Mucosa of gallbladder (tissue), 1 donor: ENCODE measurements at regions not wholly inside any gene's neighbourhood (a gene's known extent, or its start where the extent isn't known, plus 50 kb on each side); places are given as distances from the start of the nearest gene placed in this dataset.
"Not testable (repeated sequence)": the region's sequence is repeated elsewhere in the genome, so short reads cannot be mapped to it uniquely, and the experiment has no call there.

Experiments
- DNase-seq: peaks from one replicate; pipeline ENCODE4 v3.0.0-alpha.2; 2020; ENCODE audit warnings: low spot score
- donor health status: DM: no; HTN: no; CAD: no.

GRCh38 chr19:30943101-30943843 lies 406.0 kb downstream of the TSHZ3 start:
- DNase-seq = no peak

- no peak for DNase-seq
These were observed 406.6 kb downstream of the TSHZ3 start for GRCh38 chr19:30942636-30943035.

DNA sequence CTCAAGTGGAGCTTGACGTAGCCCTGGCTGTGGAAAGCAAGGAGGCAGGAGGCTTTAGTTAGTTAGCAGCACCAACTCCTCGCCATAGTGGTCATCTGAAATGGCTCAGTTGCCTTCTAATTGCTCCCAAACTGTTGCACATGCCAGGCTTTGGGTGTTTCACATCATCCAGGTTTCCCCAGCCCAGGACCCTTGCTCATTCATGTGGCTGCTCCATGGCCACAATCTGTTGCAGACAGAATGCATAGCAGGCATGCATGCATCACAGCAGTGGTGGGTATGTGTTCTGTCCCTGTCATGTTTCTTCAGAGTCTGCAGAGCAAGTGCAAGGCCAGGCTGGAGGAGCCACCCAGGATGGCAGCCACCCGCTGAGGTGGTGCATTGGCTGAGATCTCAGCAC lies 407.6 kb downstream of the TSHZ3 start:
- DNase-seq = no peak

- no peak for DNase-seq
These were observed 413.0 kb downstream of the TSHZ3 start for GRCh38 chr19:30936276-30936675.

DNA sequence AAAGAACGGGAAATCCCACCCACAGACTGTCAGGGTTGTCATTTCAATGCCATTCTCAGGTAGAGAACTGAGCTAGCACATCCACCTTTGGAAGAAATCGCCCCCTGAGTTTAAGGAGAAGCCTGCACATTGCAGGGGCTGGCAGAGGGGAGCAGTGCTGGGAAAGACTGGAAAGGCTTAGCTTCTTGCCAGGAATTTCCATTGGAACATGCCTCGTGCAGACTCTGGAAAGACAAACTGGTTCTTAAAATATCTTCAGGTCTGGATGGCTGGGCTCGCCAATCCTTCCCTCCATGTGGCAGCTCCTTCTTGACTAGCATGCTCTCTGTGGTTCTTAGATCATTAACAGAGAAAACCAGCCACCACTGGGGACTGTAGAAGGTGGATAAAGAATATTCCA lies 414.1 kb downstream of the TSHZ3 start:
- no peak for DNase-seq

- DNase-seq = not testable (repeated sequence)
These were observed 415.8 kb downstream of the TSHZ3 start for GRCh38 chr19:30933454-30933853.

DNA sequence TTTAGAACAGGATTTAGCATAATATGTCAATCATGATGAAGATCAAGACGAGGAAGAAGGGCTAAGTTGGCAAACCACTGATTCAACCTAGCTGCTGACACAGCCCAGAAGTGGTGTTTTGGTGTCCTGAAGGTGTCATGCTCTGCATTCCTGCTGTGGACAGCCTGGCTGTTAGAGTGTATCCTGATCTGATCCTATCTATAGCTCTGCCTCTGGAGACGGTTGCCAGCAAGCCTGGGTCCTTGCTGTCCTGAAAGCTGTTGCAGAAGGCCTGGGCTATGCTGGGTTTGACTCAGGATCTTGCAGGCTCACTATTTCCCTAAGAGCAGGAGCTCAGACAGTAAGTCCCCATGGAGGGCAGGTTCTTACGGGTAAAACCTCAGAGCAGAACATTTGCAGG lies 416.4 kb downstream of the TSHZ3 start:
- DNase-seq = no peak

GRCh38 chr19:30930941-30931706 lies 418.1 kb downstream of the TSHZ3 start:
- DNase-seq = no peak

- DNase-seq = no peak
These were observed 421.5 kb downstream of the TSHZ3 start for GRCh38 chr19:30927705-30928104.

- no peak for DNase-seq
These were observed 424.6 kb downstream of the TSHZ3 start for GRCh38 chr19:30924670-30925069.

- no peak for DNase-seq
These were observed 425.1 kb downstream of the TSHZ3 start for GRCh38 chr19:30924069-30924636.

- no peak for DNase-seq
These were observed 425.6 kb downstream of the TSHZ3 start for GRCh38 chr19:30923621-30924020.

DNA sequence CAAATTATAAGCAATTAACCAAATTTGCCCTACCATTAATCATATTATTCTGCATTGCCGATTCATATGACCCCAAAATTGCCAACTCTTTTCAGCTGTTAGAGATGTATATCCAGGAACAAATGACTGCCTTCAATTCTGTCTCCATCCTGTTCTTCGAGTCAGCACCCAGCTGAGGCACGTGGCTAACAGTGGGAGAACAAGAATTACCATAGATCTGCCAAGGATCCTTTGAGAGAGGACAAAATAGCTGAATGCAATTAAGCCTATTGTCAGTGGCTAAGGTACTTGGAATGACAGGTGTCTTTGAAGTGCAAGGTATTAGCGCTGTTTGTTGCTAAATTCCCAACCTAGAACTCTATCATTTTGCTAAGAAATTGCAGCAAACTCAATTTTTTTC lies 426.1 kb downstream of the TSHZ3 start:
- DNase-seq = no peak

- no peak for DNase-seq
These were observed 429.0 kb downstream of the TSHZ3 start for GRCh38 chr19:30920222-30920621.

GRCh38 chr19:30919737-30920136 lies 429.5 kb downstream of the TSHZ3 start:
- no peak for DNase-seq

GRCh38 chr19:30916238-30916637 lies 433.0 kb downstream of the TSHZ3 start:
- no peak for DNase-seq

DNA sequence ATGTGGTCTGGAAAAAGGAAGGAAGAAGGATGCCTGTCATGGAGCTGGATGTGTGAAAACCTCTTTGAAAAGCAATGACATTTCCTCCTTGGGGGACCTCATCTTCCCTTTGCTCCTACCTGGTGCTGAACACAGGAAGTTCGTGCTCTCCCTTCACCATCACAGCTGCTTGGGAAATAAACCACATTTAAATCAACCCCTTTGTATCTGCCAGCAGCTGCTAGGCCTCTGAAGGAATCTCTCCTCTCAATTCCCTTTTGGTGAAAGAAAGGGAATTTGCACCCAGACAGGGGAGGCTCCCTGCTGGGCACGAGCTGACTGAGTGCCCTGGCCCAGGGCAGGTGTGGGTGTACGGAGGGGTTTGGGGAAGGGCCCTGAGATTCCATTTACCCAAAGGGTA lies 437.7 kb downstream of the TSHZ3 start:
- DNase-seq = no peak

DNA sequence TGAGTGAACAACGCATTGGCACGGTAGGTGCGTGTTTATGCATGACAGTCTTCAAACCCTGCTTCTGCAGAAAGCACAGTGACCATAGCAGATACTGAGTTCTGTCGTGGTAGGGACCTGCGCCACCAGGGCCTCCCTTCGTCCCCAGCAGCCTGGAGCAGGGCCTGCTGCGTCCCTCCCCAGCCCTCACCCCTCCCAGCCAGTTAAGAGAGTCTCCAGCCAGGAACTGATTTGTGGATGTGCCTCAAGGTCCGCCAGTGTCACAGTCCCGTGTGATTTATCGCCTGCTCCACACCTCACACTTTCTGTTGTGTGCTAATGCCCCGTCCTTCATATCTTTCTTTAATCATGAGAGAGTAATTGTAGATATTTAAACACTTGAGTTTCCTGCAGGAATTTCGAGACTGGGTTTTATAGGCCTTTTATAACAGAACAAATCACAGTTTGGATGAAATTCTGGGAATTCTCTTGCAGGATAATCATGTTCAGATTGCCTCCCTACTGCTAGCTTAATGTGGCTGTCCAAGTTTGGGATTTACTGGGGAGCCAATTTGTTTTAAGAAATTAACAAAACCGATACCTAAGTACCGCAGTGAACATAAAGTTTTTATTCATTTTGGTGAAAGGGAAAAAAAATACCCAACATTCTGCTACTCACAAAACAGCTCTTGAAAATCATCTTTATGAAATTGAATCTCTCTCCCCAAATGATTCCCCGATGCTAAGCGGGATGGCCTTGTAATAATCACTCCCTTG lies 438.6 kb downstream of the TSHZ3 start:
- DNase-seq = no peak

- DNase-seq = no peak
These were observed 440.0 kb downstream of the TSHZ3 start for GRCh38 chr19:30909216-30909615.

DNA sequence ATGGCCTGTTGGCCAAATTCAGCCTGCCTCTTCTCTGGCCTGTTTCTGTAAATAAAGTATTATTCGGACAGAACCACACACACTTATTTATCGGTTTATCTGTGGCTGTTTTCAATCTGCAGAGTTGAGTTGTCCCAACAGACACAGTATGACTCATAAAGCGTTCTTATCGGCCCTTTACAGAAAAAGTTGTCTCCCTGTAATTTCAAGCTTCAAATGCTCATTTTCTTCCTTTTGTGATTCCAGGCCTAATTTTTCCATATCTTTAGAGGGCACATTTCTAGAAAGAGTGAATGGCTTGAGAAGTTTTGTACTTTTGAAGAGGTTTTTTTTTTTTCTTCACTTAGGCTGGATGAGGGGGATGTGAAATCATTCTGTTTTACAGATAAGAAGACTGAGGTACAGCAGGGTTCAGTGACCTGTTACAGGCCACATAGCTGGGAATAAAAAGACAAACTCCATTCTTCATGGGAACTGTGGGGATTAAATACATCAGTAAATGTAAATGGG lies 440.9 kb downstream of the TSHZ3 start:
- DNase-seq = no peak

DNA sequence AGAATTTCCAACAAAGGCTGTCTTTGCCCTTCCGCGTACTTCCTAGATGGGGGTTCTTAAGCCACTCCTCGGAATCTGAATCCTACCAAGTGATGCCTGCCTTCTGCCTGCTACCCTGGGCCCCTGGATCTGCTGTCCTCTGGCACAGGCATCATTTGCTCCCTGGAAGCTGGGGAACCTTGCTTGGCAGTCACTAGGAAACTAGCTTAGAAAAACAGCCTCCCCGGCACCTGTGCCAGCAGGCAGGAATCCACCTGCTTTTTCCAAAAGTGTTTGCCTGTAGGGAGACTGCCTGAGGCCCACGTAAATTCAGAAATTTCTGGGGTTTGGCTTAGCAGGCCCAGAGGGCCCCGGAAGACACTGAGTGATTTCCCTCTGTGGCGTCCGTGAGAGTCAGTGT lies 442.4 kb downstream of the TSHZ3 start:
- no peak for DNase-seq

GRCh38 chr19:30900051-30900450 lies 449.2 kb downstream of the TSHZ3 start:
- DNase-seq = no peak
